ENCODE measurements at regions not wholly inside any gene's neighbourhood (a gene's known extent, or its start where the extent isn't known, plus 50 kb on each side); places are given as distances from the start of the nearest gene placed in this dataset.
"Not testable (repeated sequence)": the region's sequence is repeated elsewhere in the genome, so short reads cannot be mapped to it uniquely, and the experiment has no call there.

GRCh38 chr11:104705490-104706190, 192.6 kb downstream of the CASP12 start:
- DNase-seq (ENCODE audit: low read depth in 4 of 4, low spot score in 2 of 4), result no peak

- DNase-seq (ENCODE audit: low read depth in 4 of 4, low spot score in 2 of 4), result no peak
These were observed 193.4 kb downstream of the CASP12 start for GRCh38 chr11:104704888-104705287.

GRCh38 chr11:104704146-104704830, 194.0 kb downstream of the CASP12 start:
- DNase-seq (ENCODE audit: low read depth in 4 of 4, low spot score in 2 of 4), result no peak

GRCh38 chr11:104700609-104701008, 197.7 kb downstream of the CASP12 start:
- DNase-seq (ENCODE audit: low read depth in 4 of 4, low spot score in 2 of 4), result no peak

- DNase-seq (ENCODE audit: low read depth in 4 of 4, low spot score in 2 of 4), result no peak
These were observed 198.3 kb downstream of the CASP12 start for GRCh38 chr11:104699981-104700380.

- no peak for DNase-seq (ENCODE audit: low read depth in 4 of 4, low spot score in 2 of 4)
These were observed 203.2 kb downstream of the CASP12 start for GRCh38 chr11:104695065-104695463.

GRCh38 chr11:104694259-104695064, 203.8 kb downstream of the CASP12 start:
- DNase-seq (ENCODE audit: low read depth in 4 of 4, low spot score in 2 of 4), result no peak

- no peak for DNase-seq (ENCODE audit: low read depth in 4 of 4, low spot score in 2 of 4)
These were observed 205.5 kb downstream of the CASP12 start for GRCh38 chr11:104692751-104693150.

- DNase-seq (ENCODE audit: low read depth in 4 of 4, low spot score in 2 of 4), result no peak
These were observed 207.1 kb downstream of the CASP12 start for GRCh38 chr11:104691129-104691528.

- DNase-seq (ENCODE audit: low read depth in 4 of 4, low spot score in 2 of 4), result no peak
These were observed 208.0 kb downstream of the CASP12 start for GRCh38 chr11:104690241-104690640.

- no peak for DNase-seq (ENCODE audit: low read depth in 4 of 4, low spot score in 2 of 4)
These were observed 209.5 kb downstream of the CASP12 start for GRCh38 chr11:104688731-104689130.

- no peak for DNase-seq (ENCODE audit: low read depth in 4 of 4, low spot score in 2 of 4)
These were observed 216.1 kb downstream of the CASP12 start for GRCh38 chr11:104682206-104682605.

- no peak for DNase-seq (ENCODE audit: low read depth in 4 of 4, low spot score in 2 of 4)
These were observed 219.0 kb downstream of the CASP12 start for GRCh38 chr11:104679258-104679657.

GRCh38 chr11:104678408-104678807, 219.9 kb downstream of the CASP12 start:
- no peak for DNase-seq (ENCODE audit: low read depth in 4 of 4, low spot score in 2 of 4)

GRCh38 chr11:104677069-104677468, 221.2 kb downstream of the CASP12 start:
- not testable (repeated sequence) for DNase-seq (ENCODE audit: low read depth in 4 of 4, low spot score in 2 of 4)

- DNase-seq (ENCODE audit: low read depth in 4 of 4, low spot score in 2 of 4), result no peak
These were observed 225.4 kb downstream of the CASP12 start for GRCh38 chr11:104672897-104673296.

- DNase-seq (ENCODE audit: low read depth in 4 of 4, low spot score in 2 of 4), result no peak
These were observed 229.3 kb downstream of the CASP12 start for GRCh38 chr11:104668797-104669463.

GRCh38 chr11:104666624-104667023, 231.6 kb downstream of the CASP12 start:
- DNase-seq (ENCODE audit: low read depth in 4 of 4, low spot score in 2 of 4), result no peak

- no peak for DNase-seq (ENCODE audit: low read depth in 4 of 4, low spot score in 2 of 4)
These were observed 232.6 kb downstream of the CASP12 start for GRCh38 chr11:104665641-104666040.

GRCh38 chr11:104663190-104664140, 234.8 kb downstream of the CASP12 start:
- DNase-seq (ENCODE audit: low read depth in 4 of 4, low spot score in 2 of 4), result no peak

All from left renal cortex interstitium (tissue), 4 donors.